HG03196 (cell line): ENCODE measurements at regions not wholly inside any gene's neighbourhood (a gene's known extent, or its start where the extent isn't known, plus 50 kb on each side); places are given as distances from the start of the nearest gene placed in this dataset.

ENCODE experiments used
- ATAC-seq: cut with Tn5 transposase; IDR thresholded peaks from one replicate; pipeline ENCODE4 v1.9.1; 2021; ENCODE audit not compliant: unreplicated experiment

DNA sequence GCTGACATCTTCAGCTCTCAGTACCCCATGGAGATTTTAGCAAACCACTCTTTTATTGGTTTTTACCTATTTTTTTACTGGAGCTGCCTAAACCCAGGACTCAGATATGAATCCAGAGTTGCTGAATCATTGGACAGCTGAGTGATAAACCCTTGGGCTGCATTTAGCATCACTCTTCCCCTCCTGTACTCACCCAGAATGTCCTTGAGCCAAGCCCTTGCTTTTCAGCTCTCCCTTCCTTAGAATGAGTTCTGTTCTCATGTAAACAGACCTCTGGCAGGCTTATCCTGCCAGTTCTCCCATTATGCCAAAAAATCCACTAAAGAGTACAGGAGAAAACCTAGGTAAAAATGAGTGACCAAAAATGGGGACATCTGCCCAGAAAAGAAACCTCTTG is 200.1 kb upstream of the POU2AF2 start:
- no peak for ATAC-seq

DNA sequence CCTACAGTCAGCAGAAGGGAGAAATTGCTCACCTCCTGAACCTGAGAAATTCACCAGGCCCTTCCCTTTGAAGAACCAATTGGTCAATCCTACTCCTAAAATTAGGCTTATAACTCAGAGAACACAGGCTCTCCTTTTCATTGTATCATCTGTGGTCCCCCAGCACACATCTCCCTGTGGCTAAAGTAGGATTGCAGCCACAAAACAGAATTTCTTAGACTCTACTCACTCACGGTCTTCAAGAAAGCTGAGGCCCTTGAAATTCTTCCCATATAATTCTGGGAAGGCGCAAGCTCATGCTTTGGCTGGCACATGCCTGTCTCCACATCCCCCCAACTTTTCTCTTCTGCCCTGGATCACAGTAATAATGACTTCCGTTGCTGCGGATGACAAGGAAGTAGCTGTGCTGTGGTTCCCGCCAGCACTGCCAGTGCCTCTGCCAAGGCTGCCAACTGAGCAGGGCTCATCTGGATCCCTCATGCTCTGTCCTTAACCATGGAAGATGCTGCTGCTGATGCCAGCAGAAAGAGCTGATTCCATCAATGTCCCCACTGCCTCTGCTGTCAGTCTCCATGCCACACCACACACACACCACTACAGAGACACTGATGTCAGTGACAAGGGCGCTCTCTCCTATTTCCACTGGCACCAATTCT is 200.6 kb upstream of the POU2AF2 start:
- ATAC-seq = no peak

DNA sequence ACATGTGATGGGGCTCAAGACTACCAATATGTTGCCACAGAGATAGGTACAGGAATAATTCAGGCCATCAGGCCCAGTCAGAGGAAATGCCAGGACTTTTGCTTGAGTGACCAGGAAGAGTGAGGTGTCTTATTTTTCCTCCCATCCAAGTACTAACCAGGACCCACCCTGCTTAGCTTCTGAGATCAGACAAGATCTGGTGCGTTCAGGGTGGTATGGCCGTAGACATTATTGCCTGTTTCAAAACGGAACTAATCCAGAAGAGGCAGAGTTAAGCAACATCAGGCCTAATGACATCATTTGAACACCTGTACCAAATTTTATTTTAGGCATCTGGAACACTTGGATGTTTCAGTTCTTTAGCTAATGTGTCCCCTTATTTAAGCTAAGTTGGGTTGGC is 205.5 kb upstream of the POU2AF2 start:
- ATAC-seq = no peak

DNA sequence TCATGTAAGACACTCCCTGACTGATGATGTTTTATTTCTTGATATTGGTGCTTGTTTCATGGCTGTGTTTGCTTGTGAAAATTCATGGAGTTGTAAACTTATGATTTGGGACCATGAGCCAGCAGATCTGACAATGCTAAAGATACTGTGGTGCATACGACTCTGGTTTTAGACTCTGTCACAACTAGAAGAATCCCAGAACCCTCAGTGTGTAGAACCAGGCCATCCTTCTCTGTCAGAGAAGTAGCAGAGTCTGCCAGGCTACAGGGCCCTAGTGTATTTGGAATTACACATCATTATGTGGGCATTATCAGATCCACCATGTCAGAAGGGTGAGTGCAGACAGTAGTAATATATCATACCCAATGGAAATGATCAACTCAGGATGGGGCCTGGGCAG is 209.8 kb upstream of the POU2AF2 start:
- ATAC-seq = no peak

DNA sequence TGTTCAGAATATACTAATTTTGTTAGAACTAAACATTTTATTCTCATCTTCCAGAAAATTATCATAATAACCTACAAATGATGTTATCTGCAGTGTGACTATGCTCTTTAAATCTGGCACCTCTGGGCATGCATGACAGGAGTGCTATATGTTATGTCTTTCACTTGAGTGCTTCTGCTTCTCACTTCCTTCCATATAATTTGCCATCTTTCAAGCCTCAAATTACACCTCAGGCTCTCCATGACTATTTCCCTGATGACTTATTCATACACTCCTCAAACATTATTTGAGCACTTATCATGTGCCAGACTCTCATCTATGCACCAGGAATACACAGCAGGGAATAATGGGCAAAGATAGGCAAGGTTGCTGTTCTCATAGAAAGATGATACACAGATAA is 219.3 kb upstream of the POU2AF2 start:
- ATAC-seq = no peak

DNA sequence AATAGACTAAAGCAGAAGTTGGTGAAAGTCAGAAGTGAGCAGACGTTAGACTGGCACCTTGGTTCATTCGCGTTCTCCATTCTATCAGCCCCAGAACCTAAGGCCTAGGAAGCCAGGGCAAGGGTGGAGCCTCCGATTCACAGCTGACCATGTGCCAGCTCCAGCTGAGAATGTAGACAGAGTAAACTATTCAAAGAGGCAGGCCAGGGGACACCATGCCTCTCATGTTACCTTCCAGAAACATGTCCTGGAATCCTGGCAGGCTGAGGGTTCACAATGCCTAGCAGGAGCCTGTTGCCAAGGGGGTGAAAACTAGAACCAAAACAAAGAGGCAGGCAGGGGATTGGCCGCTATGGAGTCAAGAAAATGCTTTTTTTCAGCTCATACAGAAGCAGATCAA is 224.4 kb upstream of the POU2AF2 start:
- ATAC-seq = no peak

DNA sequence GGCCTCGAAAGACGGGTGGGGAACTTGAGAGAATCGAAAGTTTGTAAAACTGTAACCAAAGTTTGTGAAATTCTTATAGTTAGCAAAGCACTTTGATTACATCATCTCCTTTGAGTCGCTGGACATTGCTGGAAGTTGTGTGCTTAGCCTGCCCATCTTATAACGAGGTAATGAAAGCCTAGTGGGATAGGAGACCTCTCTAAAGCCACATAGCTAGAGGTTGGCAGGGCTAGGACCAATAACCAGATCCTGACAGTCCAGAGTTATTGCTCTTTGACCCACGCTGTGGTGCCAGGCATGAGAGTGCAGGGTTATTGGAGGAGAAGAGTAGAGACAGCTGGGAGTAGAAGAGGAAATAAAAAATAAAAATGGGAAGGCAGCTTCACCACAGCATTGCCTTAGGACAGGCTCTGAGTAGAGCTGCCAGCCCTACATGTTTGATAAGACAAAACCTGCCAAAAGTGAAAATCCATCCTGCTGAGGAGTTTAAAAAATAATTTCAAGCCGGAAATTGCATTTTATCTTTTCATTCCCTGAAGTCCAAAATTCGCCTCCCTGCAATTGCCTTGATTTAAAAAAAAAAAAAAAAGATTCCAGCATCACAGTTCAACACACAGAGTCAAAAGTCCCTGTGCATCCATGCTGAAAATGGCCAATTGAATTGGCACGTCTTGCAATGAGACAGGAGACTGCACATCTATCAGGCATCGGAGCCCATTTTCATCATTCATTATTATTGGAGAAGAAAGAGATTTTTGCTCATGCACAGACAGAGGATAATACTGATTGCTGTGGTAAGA is 225.5 kb upstream of the POU2AF2 start:
- no peak for ATAC-seq

DNA sequence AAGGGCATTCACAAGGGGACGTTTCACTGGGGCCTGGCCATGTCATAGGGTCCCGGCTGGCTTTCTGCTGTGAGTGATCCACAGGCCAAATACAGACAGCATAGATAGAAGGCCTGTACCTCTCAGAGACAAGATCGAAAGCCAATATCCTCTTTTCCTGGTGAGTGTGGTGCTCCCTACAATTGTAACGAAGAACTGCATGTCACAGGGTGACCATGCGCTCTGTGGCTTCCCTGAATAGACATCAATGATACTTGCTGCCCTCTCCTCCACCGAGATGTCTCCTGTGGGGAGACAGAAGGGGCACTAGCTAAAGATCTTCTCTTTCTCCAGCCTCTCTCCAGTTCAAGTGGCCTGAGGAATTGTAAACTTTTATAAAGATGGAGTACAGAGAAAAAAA is 226.1 kb upstream of the POU2AF2 start:
- no peak for ATAC-seq

DNA sequence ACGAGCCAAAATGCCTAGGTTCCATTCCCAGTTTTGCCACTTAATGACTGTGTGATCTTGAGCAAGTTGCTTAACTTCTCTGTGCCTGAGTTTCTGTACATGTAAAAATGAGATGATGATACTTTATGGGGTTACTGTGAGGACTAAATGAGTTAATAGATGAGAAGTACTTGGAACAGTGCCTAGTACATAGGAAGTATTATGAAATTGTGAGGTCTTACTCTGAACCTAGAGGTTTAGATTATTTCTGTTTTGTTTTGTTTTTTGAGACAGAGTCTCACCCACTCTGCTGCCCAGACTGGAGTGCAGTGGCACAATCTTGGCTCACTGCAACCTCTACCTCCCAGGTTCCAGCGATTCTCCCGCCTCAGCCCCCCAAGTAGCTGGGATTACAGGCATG is 227.0 kb upstream of the POU2AF2 start:
- ATAC-seq = no peak

DNA sequence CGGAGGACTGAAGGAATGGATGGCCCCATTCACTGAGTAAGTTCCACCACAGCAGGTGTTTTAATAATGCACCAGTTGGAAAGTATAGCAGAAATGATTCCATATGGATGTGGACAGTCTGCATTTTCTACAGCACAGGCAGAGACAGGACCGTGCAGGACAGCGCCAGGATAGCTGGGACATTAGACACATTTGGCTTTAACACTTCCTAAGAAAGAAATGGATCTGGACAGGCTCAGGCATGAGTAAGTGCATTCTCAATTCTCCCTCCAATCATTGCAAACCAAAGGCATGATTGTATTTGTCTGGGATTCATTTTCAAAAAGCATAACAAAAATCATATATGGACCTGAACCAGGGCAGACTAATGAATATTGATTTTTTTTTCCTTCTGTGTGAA is 233.0 kb upstream of the POU2AF2 start:
- no peak for ATAC-seq

DNA sequence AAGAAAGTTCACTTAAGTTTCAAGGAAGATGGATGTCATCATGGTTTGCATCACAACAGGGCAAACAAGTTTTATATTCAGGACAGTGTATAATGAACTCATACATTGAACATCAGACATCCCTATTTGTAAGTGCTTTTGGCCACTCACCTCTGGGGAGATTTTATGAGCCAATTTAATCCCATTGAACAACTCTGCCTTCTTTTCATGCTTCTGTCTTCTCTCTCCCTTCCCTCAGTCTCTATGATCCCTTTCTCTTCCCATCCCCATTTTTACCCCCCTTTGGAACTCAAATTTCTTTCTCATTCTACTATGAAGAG is 234.3 kb upstream of the POU2AF2 start:
- no peak for ATAC-seq

DNA sequence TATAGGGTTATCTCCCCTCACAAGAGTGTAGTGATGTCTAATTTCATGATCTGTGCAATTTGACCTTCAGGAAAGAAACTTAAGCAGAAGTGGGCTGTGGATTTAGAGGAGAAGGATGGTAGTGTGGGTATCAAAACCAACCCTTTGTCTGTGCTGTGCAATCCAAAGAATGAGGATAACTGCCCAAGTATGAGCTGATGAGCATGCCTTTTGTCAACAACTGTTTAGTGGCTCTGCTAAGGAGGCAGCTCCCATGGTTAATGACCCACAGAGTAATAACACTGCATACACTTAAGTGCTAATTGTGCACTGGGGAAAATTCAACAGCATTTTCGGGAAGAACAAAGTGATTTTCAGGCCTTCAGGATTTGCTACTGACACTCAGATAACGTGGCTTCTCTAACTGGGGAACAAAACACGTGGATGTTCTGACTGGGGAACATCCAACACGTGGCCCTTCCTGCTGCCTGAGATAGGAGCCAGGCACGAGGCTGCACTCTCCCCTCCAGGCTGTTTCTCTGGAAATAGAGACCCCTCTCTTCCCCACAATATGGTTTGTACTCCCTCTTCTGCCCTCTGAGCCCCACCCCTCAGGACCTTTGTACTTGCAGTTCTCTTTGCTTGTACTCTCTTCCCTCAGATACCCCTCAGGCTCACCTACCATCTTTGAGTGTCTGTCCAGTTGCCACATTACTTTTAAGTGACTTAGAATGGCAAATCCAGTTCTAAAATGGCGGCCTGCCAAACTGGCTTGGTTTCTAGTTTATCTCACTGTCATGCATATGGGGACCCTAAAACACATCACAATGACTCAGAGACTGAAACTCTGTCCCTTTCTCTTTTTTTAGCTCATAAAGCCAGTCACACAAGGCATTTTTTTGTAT is 234.9 kb upstream of the POU2AF2 start:
- ATAC-seq = no peak

DNA sequence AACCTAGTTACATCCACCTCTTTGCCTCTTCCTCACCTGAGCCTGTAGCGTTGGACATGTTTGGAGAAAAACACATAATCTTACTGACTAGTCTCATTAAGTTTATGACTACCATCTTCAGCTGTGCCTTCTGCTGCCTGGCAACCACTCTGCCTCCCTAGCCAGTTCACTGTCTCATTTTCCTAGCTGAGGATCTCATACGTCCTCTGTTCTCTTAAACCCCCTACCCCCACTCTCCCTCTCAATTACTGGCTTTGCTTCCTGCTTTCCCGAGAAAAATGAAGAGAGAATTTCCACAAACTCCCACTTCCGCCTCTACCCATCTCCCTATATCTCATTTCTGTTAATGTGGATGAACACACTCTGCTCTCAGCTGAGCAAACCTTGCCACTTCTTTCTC is 239.3 kb upstream of the POU2AF2 start:
- no peak for ATAC-seq

DNA sequence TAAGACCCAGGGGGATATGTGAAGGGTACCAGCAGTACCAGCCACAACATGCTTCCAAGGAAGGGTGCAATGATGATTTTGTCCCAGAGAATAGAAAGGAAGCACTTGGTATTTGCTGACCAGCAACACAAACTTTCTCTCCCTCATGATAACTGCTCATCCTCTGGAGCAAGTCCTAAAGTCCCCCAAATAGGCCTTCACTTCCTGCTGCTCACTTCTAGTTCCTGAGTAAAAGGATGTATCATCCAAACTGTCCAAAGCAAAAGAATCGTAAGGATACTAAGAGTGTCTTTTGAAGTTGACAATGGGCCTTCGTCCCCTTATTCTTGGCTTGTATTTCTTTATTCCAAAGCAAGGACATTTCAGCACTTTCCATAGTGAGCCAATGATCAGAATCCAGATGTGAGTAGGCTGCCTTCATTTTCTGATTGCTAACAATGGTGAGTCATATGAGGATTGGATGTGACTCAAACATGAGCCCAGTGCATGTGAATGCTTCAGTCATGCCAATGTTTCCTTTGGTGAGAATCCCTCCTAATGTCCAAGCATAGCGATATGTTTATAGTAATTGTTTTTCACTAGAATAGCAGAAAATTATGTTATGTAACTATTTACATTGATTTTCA is 243.4 kb upstream of the POU2AF2 start:
- no peak for ATAC-seq

DNA sequence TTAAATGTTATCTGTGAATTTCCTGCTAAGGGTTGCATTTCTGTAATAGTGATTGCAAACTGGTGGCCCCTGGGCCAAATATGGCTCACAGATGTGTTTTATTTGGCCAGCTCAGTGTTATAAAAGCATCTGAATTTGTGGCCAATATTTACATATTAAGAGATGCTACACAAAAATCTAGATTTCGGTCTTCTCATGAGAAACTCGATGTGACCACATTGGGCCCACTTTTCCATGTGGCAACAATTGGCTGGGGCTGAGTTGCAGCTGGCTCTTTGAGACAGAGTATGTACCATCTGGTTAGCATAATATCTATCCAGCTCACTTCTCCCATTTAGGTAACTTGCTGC is 244.5 kb upstream of the POU2AF2 start:
- no peak for ATAC-seq

DNA sequence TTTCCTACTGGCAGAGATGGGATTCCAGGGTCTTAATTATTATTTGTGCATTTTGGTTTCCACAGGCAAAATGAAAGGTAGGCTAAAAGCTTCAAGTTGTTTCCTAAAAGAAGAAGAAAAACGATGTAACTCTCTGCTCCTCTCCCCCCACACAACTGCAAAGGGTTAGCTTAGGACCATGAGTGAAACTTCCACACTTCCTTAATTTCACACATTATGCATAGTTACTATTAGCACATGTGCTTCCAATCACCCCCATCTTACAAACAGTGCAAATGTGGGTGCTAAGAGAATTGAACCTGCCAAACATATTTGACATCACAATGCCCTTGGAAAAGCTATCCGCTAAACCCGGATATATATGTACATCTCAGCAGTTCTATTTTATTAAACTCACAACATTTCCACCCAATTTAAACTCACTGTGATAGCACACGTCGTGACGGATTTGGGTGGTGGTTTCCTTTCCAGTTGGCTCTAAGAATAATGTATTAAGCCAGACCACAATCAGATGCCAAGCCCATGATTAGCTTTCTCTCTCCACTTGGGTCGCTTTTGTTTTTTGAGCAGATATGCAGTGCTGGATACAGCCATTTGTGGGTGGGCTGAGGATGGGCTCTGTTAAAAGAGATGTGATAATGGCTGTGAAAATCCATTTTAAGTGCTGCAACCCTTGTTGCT is 245.0 kb upstream of the POU2AF2 start:
- ATAC-seq = no peak

DNA sequence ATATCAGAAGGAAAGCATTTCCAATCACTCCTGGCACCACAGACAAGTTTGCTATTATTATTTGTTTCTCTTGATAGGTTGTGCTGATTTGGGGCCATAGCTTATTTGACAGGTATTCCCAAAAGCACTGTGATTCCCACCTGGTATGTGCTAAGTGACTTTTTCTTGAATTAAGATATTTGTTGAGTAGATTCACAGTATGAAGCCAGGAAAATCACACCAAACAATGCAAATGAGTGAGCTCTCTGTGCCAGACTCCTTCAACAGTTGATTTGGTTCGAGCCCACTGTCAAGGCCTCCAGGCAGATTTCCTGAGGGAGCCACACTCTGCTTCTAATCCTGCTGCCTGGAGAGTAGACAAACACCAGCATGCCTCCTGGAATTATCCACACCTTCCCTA is 253.0 kb upstream of the POU2AF2 start:
- no peak for ATAC-seq

DNA sequence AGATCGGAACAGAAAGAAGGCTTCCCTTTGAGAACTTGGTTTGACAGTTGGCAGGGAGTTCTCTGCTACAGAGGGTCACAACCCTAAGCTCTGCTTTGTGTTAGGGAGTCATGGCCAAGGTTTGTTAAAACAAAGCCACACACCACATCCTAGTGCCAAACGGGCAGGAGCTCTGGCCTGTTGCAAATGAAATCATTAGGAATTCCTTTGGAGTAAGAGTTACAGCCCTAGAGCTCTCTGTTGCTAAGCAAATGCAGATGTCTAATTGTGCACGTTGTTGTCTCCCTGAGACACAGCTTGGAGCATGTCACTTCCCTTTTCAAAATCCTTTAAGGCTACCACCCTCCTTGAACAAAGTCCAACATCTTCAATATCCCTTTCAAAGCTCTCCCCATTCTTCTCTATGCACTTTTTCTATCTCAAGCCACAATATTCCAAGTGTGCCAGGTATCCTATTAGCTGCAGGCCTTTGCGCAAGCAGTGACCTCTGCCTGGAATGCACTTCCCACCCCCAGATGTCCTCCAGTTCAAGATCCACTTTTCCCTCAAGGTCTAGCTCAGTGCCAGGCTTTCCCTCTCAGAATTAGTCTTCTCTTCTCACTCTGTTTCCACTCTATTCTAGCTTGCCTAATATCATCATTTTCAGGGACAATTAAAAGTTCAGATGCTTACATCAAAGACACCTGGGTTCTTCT is 253.7 kb upstream of the POU2AF2 start:
- no peak for ATAC-seq

DNA sequence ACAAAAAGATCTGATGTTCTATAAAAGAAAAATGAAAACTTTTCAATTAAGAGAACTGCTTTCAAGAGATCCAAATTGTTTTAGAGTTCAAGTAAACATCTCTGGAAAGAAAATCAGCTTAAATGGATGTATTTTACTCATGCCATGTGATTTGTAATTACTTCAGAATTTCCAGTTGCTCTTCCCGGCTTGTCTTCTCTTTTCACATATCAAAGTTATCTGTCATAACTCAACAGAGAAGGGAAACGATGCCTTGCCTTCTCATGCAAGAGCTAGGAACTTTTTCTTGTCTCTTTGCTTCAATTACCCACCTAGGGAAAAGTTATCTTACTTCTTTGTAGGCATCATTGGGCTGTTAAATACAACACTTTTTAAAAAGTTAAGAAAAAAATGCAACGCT is 255.2 kb upstream of the POU2AF2 start:
- ATAC-seq = no peak

DNA sequence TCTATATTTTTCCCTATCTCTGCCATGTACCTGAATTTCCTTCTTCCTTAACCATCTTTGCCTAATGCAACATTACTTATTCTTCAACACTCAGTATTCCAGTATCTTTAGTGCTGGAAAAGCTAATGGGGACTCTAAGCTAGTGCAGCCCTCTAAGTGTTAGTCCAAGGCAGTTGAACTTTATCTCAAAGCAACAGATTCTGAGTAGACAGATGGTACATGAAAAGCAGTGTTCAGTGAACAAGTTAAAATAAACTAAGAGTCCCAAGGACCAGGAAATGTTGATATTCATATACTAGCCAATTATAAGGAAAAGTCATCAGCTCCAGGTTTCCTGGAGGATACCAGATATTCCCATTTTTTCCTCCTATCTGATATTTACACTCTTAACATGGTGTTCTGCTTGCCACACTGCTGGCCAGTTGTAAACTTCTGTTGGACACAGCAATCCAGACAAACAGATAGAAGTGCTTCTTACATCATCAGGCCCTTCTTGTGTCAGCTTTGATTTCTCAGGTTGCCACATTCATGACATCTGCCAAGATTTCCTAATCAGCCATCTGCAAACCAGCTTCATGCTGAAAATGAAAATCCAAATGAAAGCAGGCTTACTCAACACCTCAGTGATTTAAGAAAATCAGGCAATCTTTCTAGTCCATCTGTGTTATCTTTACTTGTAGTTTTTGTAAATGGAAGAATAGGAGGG is 255.9 kb upstream of the POU2AF2 start:
- ATAC-seq = no peak
